ENCODE measurements at regions not wholly inside any gene's neighbourhood (a gene's known extent, or its start where the extent isn't known, plus 50 kb on each side); places are given as distances from the start of the nearest gene placed in this dataset.

DNA sequence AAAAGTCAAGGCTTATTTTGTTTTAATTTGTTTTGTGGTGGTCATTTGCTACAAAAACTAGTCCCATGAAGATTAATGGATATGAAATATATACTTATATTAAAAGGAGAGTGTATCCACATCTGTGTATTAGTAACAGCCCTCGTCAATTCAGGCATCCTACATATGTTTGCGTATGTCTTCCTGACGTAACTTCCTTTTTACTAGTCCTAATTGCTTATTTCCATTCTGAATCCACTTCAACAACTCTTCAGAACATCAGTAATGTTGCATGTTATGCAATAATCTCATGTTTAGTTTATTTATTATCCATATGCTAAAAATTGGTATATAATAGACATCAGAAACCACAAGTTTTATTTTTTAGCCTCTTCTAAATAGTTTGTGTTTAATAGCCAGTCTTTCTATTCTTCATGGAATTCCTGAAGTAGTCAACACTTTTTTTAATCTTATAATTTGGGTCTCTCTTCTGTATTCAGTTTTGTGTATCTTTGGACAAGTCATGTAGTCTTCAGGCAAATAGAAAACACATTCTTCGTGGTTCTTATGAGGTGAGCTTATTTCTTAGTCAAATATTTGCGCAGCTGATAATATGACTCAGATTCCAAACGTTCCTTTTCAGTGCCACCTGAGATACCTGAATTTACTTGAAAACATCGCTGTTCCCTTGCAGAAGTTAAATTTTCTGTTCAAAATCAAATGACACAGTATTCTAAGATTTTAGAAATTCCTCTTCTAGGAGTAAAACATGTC is 268.6 kb downstream of the CCDC59 start:
- in situ Hi-C loops (cut with HindIII; ENCODE audit: low sequenced_read_pairs) = no loop called here
- H3K4me3 ChIP-seq (ENCODE audit: low read depth, low read length) = no peak overlapping the region
- no peak for TF ChIP-seq CTCF (IDR thresholded peaks at IDR 0.05; ENCODE audit: low read depth, low read length)
- DNase-seq (ENCODE audit: low read depth, low spot score) = no peak

GRCh38 chr12:82082501-82082900 is 275.7 kb downstream of the CCDC59 start:
- H3K4me3 ChIP-seq (ENCODE audit: low read depth, low read length) = no peak overlapping the region
- in situ Hi-C loops (cut with HindIII; ENCODE audit: low sequenced_read_pairs) = no loop called here
- no peak for TF ChIP-seq CTCF (IDR thresholded peaks at IDR 0.05; ENCODE audit: low read depth, low read length)
- DNase-seq (ENCODE audit: low read depth, low spot score) = no peak

DNA sequence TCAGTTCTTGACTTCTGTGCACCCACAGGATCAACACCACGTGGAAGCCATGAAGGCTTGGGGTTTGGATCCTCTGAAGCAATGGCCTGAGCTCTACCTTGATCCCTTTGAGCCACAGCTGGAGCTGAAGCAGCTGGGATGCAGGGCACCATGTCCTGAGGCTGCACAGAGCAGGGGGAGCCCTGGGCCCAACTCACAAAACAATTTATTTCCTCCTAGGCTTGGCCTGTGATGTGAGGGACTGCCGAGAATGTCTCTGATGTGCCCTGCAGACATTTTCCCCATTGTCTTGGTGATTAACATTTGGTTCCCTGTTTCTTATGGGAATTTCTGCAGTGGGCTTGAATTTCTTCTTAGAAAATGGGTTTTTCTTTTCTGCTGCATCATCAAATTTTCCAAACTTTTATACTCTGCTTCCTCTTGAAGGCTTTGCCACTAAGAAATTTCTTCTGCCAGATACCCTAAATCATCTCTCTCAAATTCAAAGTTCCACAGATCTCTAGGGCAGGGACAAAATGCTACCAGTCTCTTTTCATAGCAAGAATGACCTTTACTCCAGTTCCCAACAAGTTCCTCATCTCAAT is 288.2 kb downstream of the CCDC59 start:
- no peak for TF ChIP-seq CTCF (IDR thresholded peaks at IDR 0.05; ENCODE audit: low read depth, low read length)
- no peak for DNase-seq (ENCODE audit: low read depth, low spot score)
- in situ Hi-C loops (cut with HindIII; ENCODE audit: low sequenced_read_pairs) = no loop called here
- H3K4me3 ChIP-seq (ENCODE audit: low read depth, low read length) = no peak overlapping the region

GRCh38 chr12:82058197-82058596 is 299.0 kb upstream of the PPFIA2 start:
- no peak for TF ChIP-seq CTCF (IDR thresholded peaks at IDR 0.05; ENCODE audit: low read depth, low read length)
- DNase-seq (ENCODE audit: low read depth, low spot score) = no peak
- in situ Hi-C loops (cut with HindIII; ENCODE audit: low sequenced_read_pairs) = no loop called here
- no peak overlapping the region for H3K4me3 ChIP-seq (ENCODE audit: low read depth, low read length)

DNA sequence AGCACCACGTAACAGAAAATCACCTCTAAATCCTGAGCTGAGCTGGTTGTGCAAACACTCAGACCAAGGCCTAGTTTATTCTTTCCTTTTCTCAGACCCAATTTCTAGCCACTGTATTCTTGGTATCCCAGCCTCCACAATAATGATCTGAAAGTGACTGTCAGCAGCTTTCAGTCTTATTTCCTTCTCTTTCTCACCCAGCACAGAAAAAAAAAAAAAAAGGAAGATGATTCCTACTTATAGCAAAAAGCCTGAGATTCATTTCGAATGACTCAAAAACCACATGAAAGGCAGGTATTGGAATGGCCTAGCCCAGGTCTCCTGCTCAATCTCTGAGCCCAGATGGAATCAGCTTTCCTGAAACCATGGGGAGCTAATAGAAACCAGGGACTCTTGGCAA is 298.6 kb upstream of the PPFIA2 start:
- TF ChIP-seq CTCF (IDR thresholded peaks at IDR 0.05; ENCODE audit: low read depth, low read length) = no peak
- in situ Hi-C loops (cut with HindIII; ENCODE audit: low sequenced_read_pairs) = no loop called here
- DNase-seq (ENCODE audit: low read depth, low spot score) = peak; percentile 12
- no peak overlapping the region for H3K4me3 ChIP-seq (ENCODE audit: low read depth, low read length)

GRCh38 chr12:82055391-82055790 is 296.2 kb upstream of the PPFIA2 start:
- in situ Hi-C loops (cut with HindIII; ENCODE audit: low sequenced_read_pairs) = no loop called here
- no peak for TF ChIP-seq CTCF (IDR thresholded peaks at IDR 0.05; ENCODE audit: low read depth, low read length)
- H3K4me3 ChIP-seq (ENCODE audit: low read depth, low read length) = no peak overlapping the region
- DNase-seq (ENCODE audit: low read depth, low spot score) = no peak
